HG02938 (cell line): ENCODE measurements at regions not wholly inside any gene's neighbourhood (a gene's known extent, or its start where the extent isn't known, plus 50 kb on each side); places are given as distances from the start of the nearest gene placed in this dataset.

Experiments used
- ATAC-seq: cut with Tn5 transposase; IDR thresholded peaks from one replicate; pipeline ENCODE4 v1.9.1; 2021; ENCODE audit warnings: mild to moderate bottlenecking, moderate library complexity; ENCODE audit not compliant: unreplicated experiment

DNA sequence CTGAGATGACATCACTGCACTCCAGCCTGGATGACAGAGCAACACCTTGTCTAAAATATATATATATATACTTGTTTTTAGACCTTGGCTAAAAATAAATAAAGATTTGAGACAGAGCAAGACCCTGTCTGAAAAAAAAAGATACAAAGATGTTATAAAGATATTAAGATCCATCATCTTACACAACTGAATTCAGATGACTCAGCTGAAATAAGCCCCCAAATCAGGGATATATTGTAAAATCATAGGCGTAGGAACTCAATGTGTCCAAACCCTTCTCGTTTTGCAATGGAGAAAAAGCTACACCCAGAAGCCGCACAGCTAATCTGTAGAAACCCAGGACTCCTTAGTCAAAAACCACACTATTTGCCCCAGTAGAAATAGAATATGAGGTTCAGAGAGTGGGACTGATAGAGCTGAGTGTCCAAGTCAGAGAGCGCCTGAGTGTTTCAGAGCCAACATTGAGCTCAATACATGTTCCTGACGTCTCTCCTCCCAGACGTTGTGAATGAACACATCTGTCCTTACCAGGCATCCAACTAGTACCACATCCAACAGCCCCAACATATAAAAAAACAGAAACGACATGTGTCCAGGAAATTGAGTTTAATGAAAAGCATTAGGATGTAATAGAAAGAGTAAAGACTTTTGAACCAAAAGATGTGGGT, 207.9 kb upstream of the BLID start:
- no peak for ATAC-seq

DNA sequence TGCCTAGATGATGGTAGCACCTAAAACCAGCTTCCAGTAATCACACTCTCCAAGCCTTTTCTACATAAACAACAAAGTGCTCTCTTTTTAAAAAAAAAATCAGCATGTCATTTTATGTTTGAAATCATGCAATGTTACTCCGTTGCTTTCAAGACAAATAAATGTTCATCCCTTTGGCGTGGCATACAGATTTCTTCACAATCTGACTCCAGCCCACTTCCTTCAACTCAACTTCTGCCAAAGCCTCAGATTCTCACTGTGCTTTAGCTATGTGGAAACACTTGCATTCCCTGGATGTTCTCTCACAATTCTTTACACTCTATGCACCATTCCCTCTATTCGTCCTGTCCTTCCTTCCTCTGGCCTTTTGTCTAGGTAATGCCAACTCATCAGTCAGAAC, 206.3 kb upstream of the BLID start:
- ATAC-seq: no peak

DNA sequence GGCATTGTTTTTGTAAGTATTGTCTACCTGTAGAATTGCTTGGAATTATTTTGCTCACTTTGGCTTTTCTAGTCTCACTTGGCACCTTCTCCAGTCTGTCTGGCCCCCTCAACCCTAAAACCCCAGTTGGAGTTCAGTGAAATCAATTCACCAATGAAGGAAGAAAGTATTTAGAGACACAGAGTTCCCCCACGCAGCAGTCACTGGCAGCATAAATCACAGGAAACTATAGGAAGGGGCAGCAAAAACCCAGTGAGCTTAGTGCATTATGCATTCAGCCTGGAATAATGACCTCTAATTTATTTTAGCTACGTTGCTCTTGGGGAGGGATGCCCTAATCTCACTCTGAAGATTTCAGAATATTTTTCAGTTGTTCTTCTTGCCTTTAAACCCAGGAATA, 204.7 kb upstream of the BLID start:
- ATAC-seq: no peak

DNA sequence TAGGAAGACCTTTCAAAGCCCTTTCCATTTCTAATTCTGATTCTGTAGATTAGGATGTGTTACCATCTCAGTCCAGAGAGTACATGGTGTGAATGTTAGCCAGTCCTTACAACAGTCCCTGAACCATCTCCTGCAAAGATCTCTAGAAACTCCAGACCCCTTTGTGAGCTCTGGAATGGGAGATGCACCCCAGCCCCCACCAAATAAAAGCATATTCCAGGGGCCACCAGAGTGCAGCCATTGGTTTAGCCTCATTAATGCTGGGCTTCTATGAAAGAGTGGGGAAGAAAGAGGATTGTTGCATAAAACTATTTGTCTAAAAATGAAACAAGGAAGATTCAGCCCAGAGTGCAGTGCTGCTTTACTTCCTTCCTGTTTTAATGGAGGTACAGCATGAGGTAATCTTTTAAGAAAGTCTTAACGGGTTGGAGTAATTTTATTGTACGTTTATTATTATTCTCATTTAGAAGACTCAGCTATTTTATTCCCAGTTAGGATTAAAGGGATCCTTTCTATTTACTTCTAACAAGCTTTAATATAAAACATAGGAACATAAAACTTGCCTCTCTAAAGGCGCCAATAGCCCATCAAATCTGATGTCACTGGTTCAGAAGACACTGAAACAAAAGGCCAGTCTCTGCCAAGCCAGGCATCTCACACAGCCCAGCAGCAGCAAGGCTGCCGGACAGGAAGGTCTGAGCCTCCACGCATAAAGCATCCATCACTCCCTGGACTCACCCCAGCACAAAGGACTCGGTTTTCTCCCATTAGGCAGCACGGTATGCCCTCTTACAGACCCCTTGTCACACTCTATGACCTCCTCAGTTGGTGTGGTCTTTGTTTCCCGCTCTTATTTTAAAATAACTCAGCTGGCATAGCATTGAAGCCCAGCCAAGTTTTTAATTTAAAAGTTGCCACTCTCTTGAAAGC, 203.9 kb upstream of the BLID start:
- no peak for ATAC-seq

DNA sequence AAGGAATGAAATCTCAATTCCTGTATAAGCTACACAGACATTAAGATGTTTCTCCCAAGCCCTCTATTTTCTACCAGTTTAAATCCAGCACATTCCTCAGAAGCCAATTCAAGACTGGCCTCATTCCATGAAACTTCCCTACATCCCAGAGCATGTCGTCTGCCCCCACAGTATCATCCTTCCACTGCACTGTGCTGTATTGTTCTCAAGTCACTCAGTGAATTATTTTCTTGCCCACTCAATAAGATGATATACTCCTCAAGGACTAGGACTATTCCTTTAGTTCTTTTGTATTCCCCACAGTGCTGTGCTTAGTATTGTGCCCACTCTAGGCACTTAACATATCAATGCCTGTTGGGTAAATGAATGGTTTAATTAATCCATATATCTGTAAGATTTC, 203.1 kb upstream of the BLID start:
- no peak for ATAC-seq

DNA sequence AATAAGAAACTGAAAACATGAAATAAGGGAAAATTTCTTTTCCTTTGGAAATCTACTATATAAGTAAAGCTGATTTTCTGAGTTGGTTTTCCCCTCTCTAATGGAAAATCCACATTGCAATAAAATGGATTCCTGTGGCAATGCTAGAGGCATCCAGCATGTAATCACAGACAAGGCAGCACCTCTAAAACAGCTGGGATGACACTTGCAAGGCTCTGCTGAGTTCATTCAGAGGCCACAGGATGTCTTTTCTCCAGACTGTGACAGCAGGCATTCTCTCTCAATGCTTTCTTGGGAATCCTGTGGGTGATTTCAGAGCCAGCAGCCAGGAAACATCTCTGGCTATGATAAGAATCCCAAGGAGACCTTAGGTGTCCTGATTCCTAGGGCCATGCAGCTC, 201.3 kb upstream of the BLID start:
- ATAC-seq: no peak

DNA sequence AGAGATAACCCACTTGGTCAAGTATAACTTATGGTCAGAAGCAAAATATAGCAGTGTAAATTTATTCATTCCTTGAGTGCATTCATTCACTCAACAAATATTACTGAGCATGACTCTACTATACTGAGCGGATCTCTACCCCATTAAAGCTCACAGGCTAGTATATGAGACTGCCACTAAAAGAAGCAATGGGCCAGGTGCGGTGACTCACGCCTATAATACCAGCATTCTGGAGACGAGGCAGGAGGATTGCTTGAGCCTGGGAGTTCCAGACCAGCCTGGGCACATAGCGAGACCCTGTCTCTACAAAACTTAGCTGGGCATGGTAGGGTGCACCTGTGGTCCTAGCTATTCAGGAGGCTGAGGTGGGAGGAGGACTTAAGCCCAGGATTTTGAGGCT, 197.6 kb upstream of the BLID start:
- no peak for ATAC-seq

DNA sequence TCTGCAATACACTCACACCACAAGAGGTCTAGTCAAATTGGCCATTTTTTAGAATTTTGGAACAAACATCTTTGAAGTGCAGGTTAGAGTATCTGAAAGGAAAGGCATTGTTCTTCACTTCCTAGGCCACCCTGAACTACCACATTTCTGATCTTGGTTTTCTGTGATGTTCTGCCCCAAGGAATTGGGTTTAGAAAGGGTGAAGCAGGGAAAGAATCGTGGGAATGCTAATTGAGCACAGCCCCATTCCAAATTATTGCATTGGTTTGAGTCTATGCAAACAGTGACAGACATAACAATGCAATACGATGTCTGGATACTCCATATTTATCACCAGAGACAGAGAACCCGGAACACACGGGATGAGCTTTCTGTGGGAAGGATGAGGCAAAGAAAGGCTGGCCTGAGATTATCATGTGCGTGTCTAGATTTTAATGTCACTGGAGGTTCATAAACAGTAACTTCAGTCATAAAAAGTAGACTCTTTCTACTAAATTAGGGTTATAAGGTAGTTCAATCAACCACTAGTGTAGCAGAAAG, 195.3 kb upstream of the BLID start:
- ATAC-seq: no peak

DNA sequence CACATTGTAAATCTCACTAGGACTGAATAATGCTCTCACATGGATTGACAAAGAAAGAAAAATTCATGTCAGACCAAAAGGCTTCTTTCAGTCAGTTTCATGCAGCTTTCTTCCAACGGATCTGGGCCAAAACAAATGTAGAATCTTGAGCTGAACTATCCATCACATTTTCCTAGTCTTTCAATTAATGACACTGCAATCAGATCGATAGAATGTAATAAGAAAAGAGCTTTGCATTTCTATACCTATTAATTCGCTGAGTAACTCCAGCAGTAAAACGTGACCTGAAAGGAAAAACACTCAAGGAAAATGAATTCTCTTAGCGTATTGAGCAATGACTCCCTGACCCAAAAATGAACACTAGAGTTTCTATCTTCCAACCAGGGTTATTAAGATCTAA, 194.8 kb upstream of the BLID start:
- ATAC-seq: no peak

DNA sequence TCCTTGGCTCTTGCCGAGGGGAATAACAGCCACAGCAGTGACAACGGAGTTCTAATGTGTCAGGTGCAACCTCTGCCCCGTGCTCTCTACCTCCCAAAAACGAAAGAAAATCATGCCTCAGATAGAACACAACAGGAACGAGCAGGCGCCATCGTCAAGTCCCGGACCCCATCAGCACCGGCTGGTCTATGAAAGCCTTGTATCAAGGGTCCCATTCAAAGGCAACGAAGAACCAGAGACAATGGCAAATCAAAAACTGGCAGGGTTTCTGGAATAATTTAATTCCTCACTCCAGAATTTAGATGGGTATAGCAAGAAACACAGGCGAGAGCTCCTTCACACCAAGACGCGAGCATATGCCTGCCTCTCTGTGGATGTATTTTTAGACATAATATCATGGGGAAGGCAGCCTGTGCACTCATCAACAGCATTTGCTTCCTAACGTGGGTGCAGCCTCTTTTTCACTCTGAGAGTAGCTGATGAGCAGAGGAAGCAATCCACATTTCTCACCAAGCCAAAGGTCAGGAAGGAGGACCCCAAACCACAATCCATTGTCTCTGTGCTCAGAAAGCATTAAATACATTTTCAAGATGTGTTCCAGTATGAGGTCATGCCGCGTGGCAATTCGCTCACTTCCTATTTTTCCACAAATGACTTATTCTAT, 193.4 kb upstream of the BLID start:
- ATAC-seq: no peak

DNA sequence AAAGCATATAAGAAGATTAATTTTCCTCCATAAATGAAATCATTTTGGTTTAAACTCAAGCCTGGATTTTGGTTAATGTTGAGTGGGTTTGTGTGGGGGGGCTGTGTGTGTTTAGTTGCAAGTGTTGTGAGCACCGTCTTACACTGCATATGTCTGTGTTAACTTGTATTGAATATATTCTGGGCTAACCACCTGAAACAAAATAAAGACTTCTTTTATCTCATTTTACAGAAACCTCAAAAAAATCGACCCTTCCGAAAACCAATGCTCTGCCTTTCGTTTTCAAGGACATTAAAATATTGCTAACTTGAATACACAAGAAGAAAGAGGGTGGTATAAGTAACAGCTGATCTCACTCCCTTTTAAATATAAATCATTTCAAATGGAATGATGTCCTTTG, 192.2 kb upstream of the BLID start:
- no peak for ATAC-seq

DNA sequence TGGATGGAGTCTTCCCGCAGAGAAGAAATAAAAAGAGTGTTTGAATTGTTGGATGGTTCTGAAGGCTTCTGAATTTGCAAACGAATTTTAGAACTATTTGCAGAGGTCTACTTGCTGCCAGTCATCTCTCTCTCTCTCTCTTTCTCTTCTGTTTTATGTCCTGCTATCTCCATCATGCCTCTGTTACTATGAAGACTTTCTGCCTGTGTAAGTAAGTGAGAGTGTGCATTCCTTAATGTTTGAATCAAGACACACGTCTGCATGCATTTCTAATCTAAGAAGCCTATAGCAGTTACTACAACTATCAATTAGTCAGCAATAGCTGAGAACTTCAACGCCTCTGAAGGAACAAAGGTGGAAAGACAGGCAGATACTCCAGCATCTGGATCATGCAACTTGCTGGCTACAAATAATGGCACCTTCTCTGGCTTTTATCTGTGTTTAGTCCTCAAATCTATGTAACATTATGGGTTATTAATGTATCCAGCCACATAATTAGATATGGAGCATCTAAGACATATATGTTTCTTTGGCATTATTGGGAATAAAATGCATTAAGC, 191.5 kb upstream of the BLID start:
- ATAC-seq: no peak

DNA sequence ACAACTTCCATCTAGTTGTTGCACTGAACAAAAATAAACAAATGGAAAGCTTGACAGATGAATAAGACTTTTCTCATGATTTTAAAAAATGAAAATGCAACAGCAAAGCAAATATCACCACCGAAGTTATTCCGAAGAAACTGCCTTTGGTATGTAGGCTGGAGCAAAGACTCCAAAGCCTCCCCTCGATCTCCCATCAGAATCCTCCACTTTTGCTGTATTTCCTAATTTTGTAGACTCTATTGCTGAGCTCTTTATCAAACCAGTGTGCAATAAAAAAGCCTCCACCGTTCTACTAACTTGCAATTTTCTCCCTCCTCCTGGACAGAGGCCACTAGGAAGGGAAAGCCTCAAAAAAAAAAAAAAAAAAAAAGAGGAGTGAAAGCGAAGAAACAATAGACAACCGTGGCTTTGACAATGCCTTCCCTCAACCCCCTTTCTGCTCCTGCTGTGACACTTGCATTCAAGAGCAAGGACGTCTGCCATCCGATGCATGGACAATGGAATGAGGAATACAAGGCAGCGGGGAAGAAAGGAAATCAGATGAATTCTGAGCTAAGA, 190.9 kb upstream of the BLID start:
- no peak for ATAC-seq

DNA sequence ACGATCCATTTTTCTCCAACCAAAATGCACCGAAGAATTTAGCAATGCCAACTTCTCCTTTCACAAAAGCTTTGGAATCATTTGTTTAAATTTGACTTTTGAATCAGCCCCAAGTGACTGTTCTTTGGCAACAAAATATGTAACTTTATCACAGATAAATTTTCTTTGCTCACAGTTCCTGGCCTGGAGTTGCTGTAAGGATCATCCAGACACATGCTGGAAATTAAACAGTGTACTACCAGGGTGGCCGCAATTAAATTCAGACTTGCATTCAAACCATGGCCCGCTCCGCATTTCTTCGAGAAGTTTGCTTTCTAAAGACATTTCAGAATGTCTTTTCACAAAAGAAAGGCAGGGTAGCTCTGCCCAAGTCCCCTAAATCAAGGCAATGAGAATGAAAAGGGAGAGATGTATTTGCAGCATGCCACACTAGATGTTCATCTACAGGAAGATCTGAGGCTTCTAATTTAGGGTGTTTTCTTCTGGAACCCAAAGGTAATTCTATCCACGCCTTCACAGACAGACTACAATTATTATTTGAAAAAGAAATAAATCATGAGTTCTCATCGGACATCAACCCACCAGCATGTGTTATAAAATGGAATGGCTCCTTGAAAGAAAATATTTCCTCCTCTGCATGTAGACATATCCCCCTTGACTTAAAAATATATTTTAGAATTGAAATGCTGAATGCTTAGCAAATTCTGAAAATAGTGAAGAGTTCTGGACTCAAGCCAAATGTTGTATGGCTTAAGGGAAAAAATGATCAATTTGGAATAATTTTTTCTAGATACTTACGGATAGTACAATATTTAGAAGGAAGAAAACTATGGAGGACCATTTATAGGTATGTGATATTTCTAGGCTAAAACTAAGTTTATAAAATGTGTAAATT, 189.7 kb upstream of the BLID start:
- no peak for ATAC-seq

DNA sequence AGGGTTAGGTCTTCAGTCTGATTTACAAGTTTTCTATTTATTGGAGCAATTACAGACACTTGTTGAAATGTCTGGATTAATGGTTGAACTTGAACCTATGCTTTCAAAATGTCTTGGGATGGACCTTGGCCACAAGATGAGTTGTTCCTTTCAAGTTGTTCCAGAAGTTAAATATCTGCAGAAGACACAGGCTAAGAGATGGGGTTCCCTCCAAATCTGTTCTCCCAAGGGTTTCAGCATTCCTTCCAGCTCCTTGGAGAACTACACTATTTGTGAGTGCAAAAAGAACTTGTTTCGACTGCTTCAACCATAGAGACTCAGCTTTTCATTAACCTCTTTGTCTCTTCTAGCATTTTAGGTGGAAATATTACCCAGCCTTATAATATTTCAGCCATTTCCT, 189.0 kb upstream of the BLID start:
- no peak for ATAC-seq

DNA sequence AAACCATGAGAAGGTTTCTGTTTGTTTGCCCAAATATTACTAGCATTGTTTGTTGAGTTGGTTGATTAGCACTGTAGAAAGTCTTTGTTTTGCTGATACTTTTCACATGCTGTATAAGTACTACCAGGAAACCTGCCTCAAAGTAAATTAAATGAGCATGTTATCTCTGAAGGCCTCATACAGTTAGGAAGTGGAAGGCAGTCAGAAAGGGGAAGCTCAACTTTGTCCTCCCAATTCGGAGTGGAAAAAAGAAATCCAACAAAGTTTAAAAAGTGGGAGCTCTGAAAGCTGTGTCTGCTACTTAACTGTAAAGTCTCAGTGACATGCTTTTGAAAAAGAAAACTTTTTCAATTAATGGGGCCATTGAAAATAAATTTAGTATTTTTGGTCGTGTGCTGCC, 188.3 kb upstream of the BLID start:
- ATAC-seq: no peak

DNA sequence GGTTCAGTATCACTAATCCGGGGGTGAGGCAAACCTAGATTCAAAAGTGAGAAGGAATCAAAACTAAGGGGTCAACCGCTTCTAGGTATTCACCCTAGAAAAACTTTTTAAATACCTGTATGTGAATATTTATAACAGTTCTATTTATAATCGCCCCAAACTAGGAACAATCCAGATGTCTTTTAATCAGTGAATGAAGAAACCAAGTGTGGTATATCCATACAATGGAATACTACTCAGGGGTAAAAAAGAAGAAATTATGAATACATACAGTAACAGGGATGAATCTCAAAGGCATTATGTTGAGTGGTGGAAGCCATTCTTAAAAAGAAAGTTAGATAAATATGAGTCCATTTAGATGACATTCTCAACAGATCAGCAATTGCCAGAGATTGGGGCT, 178.0 kb upstream of the BLID start:
- ATAC-seq: no peak

DNA sequence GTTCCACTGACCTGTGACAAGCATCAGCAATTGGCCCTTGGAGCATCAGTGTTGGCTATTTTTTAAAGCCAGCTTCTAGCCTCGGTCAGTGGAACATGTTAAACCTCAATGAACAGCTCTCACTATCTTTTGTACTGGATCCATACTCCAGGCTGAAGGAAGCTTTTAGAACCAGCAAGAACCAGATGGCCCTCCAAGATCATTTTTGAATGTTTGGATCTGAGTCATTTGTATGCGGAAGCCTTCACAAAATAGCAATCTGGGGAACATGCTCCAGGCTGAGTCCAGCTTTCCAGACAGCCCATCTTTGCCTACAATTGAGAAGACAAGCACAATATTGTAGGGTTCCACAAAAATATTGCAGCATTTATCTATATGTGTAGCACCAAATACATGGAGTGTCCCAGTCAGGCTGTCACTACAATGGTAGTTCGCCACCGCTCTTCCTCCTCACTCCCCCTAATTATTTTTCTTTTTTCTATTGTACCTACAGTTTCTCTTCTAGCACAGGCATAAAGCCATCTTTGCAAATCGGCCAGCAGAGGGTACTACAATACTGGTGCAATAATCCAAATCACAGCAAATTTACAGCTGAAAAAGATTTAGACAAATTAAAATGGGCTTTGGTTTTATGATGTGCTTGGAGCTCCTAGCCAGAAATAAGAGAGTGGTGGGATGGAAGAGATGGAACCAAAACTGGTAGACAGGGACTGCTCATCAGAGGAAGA, 177.4 kb upstream of the BLID start:
- ATAC-seq: no peak

DNA sequence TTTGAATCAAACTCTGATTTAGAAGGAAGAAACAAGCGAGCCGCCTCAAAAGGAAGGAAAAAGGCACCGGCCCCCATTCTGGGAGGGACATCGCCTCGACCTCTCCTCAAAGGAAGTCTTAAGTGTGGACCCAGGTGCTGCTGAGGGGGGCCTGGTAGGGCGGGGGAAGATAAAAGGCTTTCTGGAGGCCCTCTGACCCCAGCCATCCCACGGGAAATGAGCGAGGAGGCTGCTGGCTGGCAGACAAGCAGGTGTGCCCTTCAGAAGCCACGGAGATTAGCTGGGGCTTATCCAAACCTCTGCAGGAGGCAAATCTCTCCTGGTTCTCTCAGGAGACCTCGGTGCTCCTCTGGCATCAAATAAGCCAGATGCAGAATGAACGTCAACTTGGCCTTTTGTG, 171.4 kb upstream of the BLID start:
- ATAC-seq: no peak
